ENCODE measurements at regions not wholly inside any gene's neighbourhood (a gene's known extent, or its start where the extent isn't known, plus 50 kb on each side); places are given as distances from the start of the nearest gene placed in this dataset.

- no peak for DNase-seq
- no TSS peak for BruUV-seq (replicated peaks)
- Histone ChIP-seq H3K27me3 (replicated peaks; ENCODE audit: control insufficient read depth, insufficient read depth, low read length) (no peaks in the 10 kb centered on the region), H3K4me1 (no peaks in the 10 kb centered on the region), H3K4me3 (ENCODE audit: low read depth, low read length) (no peak overlapping the region), H3K9me3 (no peaks in the 10 kb centered on the region), H3K36me3 (ENCODE audit: control insufficient read depth, insufficient read depth, low read length) (no peaks in the 10 kb centered on the region)
- intact Hi-C loops (cut with micrococcal nuclease; ENCODE audit: unreplicated experiment), result no loop called here
- no peak overlapping the region for H3K4me3 Mint-ChIP-seq (ENCODE audit: unreplicated experiment)
- CTCF ChIA-PET, result no interaction called here
- no peak overlapping the region for H3K27ac Mint-ChIP-seq (ENCODE audit: unreplicated experiment)
- no peaks in the 10 kb centered on the region for H3K9me3 Mint-ChIP-seq (ENCODE audit: unreplicated experiment)
- POLR2A ChIA-PET, result no interaction called here
- no peaks in the 10 kb centered on the region for H3K4me1 Mint-ChIP-seq (ENCODE audit: low read depth, unreplicated experiment)
- H3K27me3 Mint-ChIP-seq (ENCODE audit: insufficient read depth, unreplicated experiment), result no peaks in the 10 kb centered on the region
- TF ChIP-seq CTCF (IDR thresholded peaks at IDR 0.05; ENCODE audit: insufficient read depth in 1 of 2, low read depth in 1 of 2, low read length in 1 of 2, severe bottlenecking in 1 of 2, unreplicated experiment in 1 of 2), result no peak
- H3K36me3 Mint-ChIP-seq (ENCODE audit: insufficient read depth, unreplicated experiment), result no peaks in the 10 kb centered on the region
Measured at GRCh38 chr7:52571026-52571425, 464.4 kb upstream of the POM121L12 start.

DNA sequence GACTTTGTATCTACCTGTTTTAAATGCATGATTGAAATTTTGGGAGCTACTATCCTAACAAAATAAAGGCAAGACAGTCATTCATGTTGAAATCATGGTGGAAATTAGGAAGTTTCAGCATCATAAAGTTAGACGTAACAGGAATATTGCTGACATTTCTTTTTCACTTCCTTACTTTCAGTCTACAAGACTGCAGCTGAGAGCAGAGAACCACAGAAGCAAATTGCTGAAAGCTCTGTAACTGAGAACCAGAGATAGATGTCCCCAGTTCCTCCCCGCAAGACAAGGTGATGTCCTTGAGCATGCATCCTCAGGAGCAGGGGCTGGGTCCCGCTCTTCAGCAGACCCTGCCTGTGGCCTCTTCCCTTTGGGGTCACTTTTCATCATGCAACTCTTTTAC lies 466.3 kb upstream of the POM121L12 start:
- intact Hi-C loops (cut with micrococcal nuclease; ENCODE audit: unreplicated experiment), result no loop called here
- Mint-ChIP-seq H3K27ac (ENCODE audit: unreplicated experiment) (no peak overlapping the region), H3K4me3 (ENCODE audit: unreplicated experiment) (no peak overlapping the region), H3K4me1 (ENCODE audit: low read depth, unreplicated experiment) (no peaks in the 10 kb centered on the region), H3K27me3 (ENCODE audit: insufficient read depth, unreplicated experiment) (no peaks in the 10 kb centered on the region), H3K36me3 (ENCODE audit: insufficient read depth, unreplicated experiment) (no peaks in the 10 kb centered on the region), H3K9me3 (ENCODE audit: unreplicated experiment) (no peaks in the 10 kb centered on the region)
- CTCF ChIA-PET, result no interaction called here
- DNase-seq, result no peak
- Histone ChIP-seq H3K36me3 (ENCODE audit: control insufficient read depth, insufficient read depth, low read length) (no peaks in the 10 kb centered on the region), H3K4me3 (ENCODE audit: low read depth, low read length) (no peak overlapping the region), H3K27me3 (replicated peaks; ENCODE audit: control insufficient read depth, insufficient read depth, low read length) (no peaks in the 10 kb centered on the region), H3K4me1 (no peaks in the 10 kb centered on the region), H3K9me3 (no peaks in the 10 kb centered on the region)
- POLR2A ChIA-PET, result no interaction called here
- TF ChIP-seq CTCF (IDR thresholded peaks at IDR 0.05; ENCODE audit: insufficient read depth in 1 of 2, low read depth in 1 of 2, low read length in 1 of 2, severe bottlenecking in 1 of 2, unreplicated experiment in 1 of 2), result no peak
- no TSS peak for BruUV-seq (replicated peaks)

GRCh38 chr7:52565974-52566373 lies 469.5 kb upstream of the POM121L12 start:
- BruUV-seq (replicated peaks), result no TSS peak
- CTCF ChIA-PET, result no interaction called here
- Mint-ChIP-seq H3K36me3 (ENCODE audit: insufficient read depth, unreplicated experiment) (no peaks in the 10 kb centered on the region), H3K27me3 (ENCODE audit: insufficient read depth, unreplicated experiment) (no peaks in the 10 kb centered on the region), H3K4me1 (ENCODE audit: low read depth, unreplicated experiment) (no peaks in the 10 kb centered on the region), H3K9me3 (ENCODE audit: unreplicated experiment) (no peaks in the 10 kb centered on the region), H3K4me3 (ENCODE audit: unreplicated experiment) (no peak overlapping the region), H3K27ac (ENCODE audit: unreplicated experiment) (no peak overlapping the region)
- H3K36me3 ChIP-seq (ENCODE audit: control insufficient read depth, insufficient read depth, low read length), result no peaks in the 10 kb centered on the region
- intact Hi-C loops (cut with micrococcal nuclease; ENCODE audit: unreplicated experiment), result no loop called here
- no peak for DNase-seq
- no peaks in the 10 kb centered on the region for H3K9me3 ChIP-seq
- no peak for TF ChIP-seq CTCF (IDR thresholded peaks at IDR 0.05; ENCODE audit: insufficient read depth in 1 of 2, low read depth in 1 of 2, low read length in 1 of 2, severe bottlenecking in 1 of 2, unreplicated experiment in 1 of 2)
- no peaks in the 10 kb centered on the region for H3K27me3 ChIP-seq (replicated peaks; ENCODE audit: control insufficient read depth, insufficient read depth, low read length)
- H3K4me3 ChIP-seq (ENCODE audit: low read depth, low read length), result no peak overlapping the region
- POLR2A ChIA-PET, result no interaction called here
- no peaks in the 10 kb centered on the region for H3K4me1 ChIP-seq

All from Caco-2 (cell line).